ENCODE measurements at regions not wholly inside any gene's neighbourhood (a gene's known extent, or its start where the extent isn't known, plus 50 kb on each side); places are given as distances from the start of the nearest gene placed in this dataset.
"Not testable (repeated sequence)": the region's sequence is repeated elsewhere in the genome, so short reads cannot be mapped to it uniquely, and the experiment has no call there.

DNA sequence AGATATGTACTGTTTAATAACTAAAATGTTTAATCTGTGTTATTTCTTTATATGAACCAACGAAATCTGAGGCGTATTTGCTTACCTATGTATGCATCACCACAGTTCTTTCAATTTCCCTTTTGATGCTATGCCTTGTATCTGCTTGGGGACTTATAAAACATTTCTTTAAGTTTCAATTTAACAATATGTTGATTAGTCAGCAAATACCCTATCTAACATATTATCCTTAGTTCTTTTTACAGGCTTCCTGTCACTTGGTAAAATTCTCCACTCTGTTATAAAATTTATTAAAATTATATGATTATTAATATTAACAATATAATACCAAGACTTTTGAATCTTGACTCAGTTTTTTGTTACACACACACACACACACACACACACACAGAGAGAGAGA is 174.3 kb downstream of the CPS1 start:
- Histone ChIP-seq H3K27me3 (ENCODE audit: control insufficient read depth in 4 of 4, insufficient read depth in 4 of 4, low read length in 3 of 4) (no peaks in the 10 kb centered on the region), H3K4me1 (ENCODE audit: control insufficient read depth in 4 of 4, insufficient read depth in 4 of 4, low read length in 3 of 4) (peaks cover 0 to 4% (median 0%) of the 10 kb centered on the region in 4 donors), H3K9ac (ENCODE audit: low read depth in 1 of 2, low read length in 2 of 2) (no peak overlapping the region), H3K9me3 (ENCODE audit: control insufficient read depth in 4 of 4, low read length in 3 of 4) (no peaks in the 10 kb centered on the region), H3K36me3 (ENCODE audit: control insufficient read depth in 4 of 4, insufficient read depth in 3 of 4, low read depth in 1 of 4, low read length in 3 of 4) (no peaks in the 10 kb centered on the region), H3K27ac (ENCODE audit: low read depth in 1 of 2, low read length in 2 of 2) (no peak overlapping the region), H3K4me3 (ENCODE audit: low read depth in 1 of 3, low read length in 3 of 3) (no peak overlapping the region)
- WGBS: 95% methylated on average over 2 of the region's 2 CpGs
- no peak for DNase-seq (ENCODE audit: low spot score)
- TF ChIP-seq, protein P1, sequence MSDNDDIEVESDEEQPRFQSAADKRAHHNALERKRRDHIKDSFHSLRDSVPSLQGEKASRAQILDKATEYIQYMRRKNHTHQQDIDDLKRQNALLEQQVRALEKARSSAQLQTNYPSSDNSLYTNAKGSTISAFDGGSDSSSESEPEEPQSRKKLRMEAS (IDR thresholded peaks at IDR 0.05): no peak
- TF ChIP-seq GABPA (IDR thresholded peaks at IDR 0.05 in 1 of 2, conservative IDR thresholded peaks at IDR 0.05 in 1 of 2): no peak

DNA sequence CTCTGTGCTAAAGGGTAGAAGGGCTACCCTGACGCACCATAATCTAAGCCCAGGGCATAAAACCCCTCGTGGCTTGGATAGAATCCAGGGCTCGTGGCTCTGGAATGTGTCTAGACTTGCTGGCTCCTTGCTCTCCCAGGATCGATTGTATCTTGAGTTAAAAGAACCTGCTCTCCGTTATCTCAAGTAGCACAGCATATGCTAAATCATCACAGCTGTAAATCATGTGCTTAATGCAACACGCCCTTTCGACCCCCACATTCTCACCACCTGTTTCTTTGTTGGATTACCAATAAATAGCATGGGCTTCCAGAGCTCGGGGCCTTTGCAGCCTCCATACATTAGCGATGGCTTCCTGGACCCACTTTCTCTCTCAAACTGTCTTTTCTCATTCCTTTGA is 190.4 kb downstream of the CPS1 start:
- 52% methylated on average over 9 of the region's 9 CpGs for WGBS
- H3K9ac ChIP-seq (ENCODE audit: low read depth in 1 of 2, low read length in 2 of 2): not testable (repeated sequence)

DNA sequence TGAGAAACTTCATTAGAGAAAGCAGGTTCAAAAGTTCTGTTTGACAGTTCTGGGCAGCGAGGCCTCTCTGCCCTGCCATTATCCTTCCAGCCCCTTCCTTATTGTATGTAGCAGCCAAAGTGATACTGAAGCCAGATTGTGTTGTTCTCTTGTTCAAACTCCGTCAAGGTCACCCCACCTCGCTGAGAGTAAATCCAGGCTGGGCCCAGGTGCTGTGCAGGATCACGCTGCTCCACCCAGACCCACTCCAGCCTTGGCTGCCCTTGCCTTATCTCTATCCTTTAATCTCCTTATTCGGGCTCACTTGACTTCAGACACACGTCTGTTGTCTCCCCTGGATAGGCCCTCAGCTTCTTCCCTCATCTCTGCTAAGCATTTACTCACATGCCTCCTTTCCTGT is 196.1 kb downstream of the CPS1 start:
- Histone ChIP-seq H3K9me3 (ENCODE audit: control insufficient read depth in 4 of 4, low read length in 3 of 4) (no peaks in the 10 kb centered on the region), H3K9ac (ENCODE audit: low read depth in 1 of 2, low read length in 2 of 2) (no peak overlapping the region), H3K4me1 (ENCODE audit: control insufficient read depth in 4 of 4, insufficient read depth in 4 of 4, low read length in 3 of 4) (no peaks in the 10 kb centered on the region), H3K27me3 (ENCODE audit: control insufficient read depth in 4 of 4, insufficient read depth in 4 of 4, low read length in 3 of 4) (no peaks in the 10 kb centered on the region), H3K27ac (ENCODE audit: low read depth in 1 of 2, low read length in 2 of 2) (no peak overlapping the region), H3K4me3 (ENCODE audit: low read depth in 1 of 3, low read length in 3 of 3) (no peak overlapping the region), H3K36me3 (ENCODE audit: control insufficient read depth in 4 of 4, insufficient read depth in 3 of 4, low read depth in 1 of 4, low read length in 3 of 4) (no peaks in the 10 kb centered on the region)
- no peak for DNase-seq (ENCODE audit: low spot score)
- TF ChIP-seq RXRA (IDR thresholded peaks at IDR 0.05) (no peak), SP1 (IDR thresholded peaks at IDR 0.05) (no peak), FOXA2 (IDR thresholded peaks at IDR 0.05) (no peak), GABPA (IDR thresholded peaks at IDR 0.05 in 1 of 2, conservative IDR thresholded peaks at IDR 0.05 in 1 of 2) (no peak)
- 61% methylated on average over 6 of the region's 6 CpGs for WGBS

More for the DNA sequence above, 190.4 kb downstream of the CPS1 start:
- H3K36me3 ChIP-seq (ENCODE audit: control insufficient read depth in 4 of 4, insufficient read depth in 3 of 4, low read depth in 1 of 4, low read length in 3 of 4); DNase-seq (ENCODE audit: low spot score); H3K4me1 ChIP-seq (ENCODE audit: control insufficient read depth in 4 of 4, insufficient read depth in 4 of 4, low read length in 3 of 4); H3K27me3 ChIP-seq (ENCODE audit: control insufficient read depth in 4 of 4, insufficient read depth in 4 of 4, low read length in 3 of 4); H3K27ac ChIP-seq (ENCODE audit: low read depth in 1 of 2, low read length in 2 of 2); H3K4me3 ChIP-seq (ENCODE audit: low read depth in 1 of 3, low read length in 3 of 3); H3K9me3 ChIP-seq (ENCODE audit: control insufficient read depth in 4 of 4, low read length in 3 of 4): not testable (repeated sequence)

DNA sequence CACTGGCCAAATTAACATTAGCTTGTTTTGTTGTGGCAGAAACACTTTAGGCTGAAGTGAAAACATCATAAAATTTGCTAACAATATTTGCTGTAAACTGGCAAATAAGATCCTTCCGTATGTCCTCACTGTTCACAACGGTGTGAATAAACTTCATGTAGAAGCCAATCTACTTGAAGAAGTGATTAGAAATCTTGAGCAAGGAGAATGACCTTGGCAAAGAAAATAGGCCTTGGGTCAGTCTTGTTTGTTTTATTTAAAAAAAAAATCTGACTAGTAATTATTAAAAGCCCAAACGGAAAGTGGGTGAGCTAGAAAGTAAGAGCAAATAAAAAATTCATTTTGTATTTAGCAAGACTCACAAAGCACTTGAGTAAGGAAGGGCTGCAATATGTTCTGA is 197.0 kb downstream of the CPS1 start:
- TF ChIP-seq, protein P2, sequence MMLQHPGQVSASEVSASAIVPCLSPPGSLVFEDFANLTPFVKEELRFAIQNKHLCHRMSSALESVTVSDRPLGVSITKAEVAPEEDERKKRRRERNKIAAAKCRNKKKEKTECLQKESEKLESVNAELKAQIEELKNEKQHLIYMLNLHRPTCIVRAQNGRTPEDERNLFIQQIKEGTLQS (IDR thresholded peaks at IDR 0.05): no peak
- no peak for TF ChIP-seq JUND (IDR thresholded peaks at IDR 0.05)
- no peak for TF ChIP-seq RXRA (IDR thresholded peaks at IDR 0.05)
- TF ChIP-seq, protein P3, sequence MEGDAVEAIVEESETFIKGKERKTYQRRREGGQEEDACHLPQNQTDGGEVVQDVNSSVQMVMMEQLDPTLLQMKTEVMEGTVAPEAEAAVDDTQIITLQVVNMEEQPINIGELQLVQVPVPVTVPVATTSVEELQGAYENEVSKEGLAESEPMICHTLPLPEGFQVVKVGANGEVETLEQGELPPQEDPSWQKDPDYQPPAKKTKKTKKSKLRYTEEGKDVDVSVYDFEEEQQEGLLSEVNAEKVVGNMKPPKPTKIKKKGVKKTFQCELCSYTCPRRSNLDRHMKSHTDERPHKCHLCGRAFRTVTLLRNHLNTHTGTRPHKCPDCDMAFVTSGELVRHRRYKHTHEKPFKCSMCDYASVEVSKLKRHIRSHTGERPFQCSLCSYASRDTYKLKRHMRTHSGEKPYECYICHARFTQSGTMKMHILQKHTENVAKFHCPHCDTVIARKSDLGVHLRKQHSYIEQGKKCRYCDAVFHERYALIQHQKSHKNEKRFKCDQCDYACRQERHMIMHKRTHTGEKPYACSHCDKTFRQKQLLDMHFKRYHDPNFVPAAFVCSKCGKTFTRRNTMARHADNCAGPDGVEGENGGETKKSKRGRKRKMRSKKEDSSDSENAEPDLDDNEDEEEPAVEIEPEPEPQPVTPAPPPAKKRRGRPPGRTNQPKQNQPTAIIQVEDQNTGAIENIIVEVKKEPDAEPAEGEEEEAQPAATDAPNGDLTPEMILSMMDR (IDR thresholded peaks at IDR 0.05; ENCODE audit: low read depth, low read length, missing input control): no peak
- no peak for TF ChIP-seq TAF1 (conservative IDR thresholded peaks at IDR 0.05)
- TF ChIP-seq YY1 (IDR thresholded peaks at IDR 0.05): no peak
- TF ChIP-seq EGR1 (IDR thresholded peaks at IDR 0.05; ENCODE audit: low read depth in 2 of 2): no peak
- TF ChIP-seq RAD21 (IDR thresholded peaks at IDR 0.05): no peak
- H3K9me3 ChIP-seq (ENCODE audit: control insufficient read depth in 4 of 4, low read length in 3 of 4): no peaks in the 10 kb centered on the region
- H3K27ac ChIP-seq (ENCODE audit: low read depth in 1 of 2, low read length in 2 of 2): no peak overlapping the region
- H3K27me3 ChIP-seq (ENCODE audit: control insufficient read depth in 4 of 4, insufficient read depth in 4 of 4, low read length in 3 of 4): no peaks in the 10 kb centered on the region
- 75% methylated on average over 3 of the region's 3 CpGs for WGBS
- H3K36me3 ChIP-seq (ENCODE audit: control insufficient read depth in 4 of 4, insufficient read depth in 3 of 4, low read depth in 1 of 4, low read length in 3 of 4): no peaks in the 10 kb centered on the region
- DNase-seq (ENCODE audit: low spot score): no peak
- no peak overlapping the region for H3K4me3 ChIP-seq (ENCODE audit: low read depth in 1 of 3, low read length in 3 of 3)
- H3K4me1 ChIP-seq (ENCODE audit: control insufficient read depth in 4 of 4, insufficient read depth in 4 of 4, low read length in 3 of 4): no peaks in the 10 kb centered on the region
- H3K9ac ChIP-seq (ENCODE audit: low read depth in 1 of 2, low read length in 2 of 2): no peak overlapping the region

All from liver (tissue), 8 donors.